ENCODE measurements at regions not wholly inside any gene's neighbourhood (a gene's known extent, or its start where the extent isn't known, plus 50 kb on each side); places are given as distances from the start of the nearest gene placed in this dataset.

- no peak for DNase-seq
Measured at GRCh38 chr11:115676768-115677167, 172.6 kb upstream of the CADM1 start.

GRCh38 chr11:115676206-115676605, 172.0 kb upstream of the CADM1 start:
- DNase-seq = no peak

DNA sequence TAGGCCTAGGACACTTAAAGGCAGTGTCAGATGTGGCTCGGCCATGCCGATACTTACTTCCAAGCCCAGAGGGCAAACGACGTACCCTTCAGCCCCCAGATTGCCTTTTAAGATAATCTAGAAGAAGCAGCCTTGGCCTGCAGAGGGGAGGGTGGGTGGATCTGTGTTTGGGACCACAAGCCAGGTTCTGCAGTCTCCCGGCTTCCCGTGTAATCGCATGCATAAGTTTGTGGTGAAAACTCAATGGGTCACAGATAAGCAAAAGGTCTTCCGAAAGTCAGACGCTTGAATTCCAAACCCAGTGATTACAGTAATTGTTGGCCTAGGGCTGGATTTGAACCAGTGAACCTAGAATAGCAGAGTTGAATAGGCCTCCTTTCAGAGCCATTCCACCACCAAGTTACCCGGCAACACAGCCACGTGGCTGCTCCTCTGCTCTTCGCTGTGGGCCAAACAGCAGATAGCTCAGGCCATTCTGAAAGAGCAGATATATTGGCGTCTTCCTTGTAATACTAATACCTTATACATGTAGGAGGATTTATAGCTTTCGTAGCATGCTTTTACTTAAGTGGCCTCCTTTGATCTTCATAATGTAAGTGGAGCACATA, 170.8 kb upstream of the CADM1 start:
- DNase-seq = no peak

GRCh38 chr11:115674176-115674936, 170.1 kb upstream of the CADM1 start:
- DNase-seq = no peak

GRCh38 chr11:115673720-115674119, 169.5 kb upstream of the CADM1 start:
- DNase-seq = no peak

- DNase-seq = peak in 3 of 4 experiments; percentile 19 to 33 (median 23)
Measured at GRCh38 chr11:115672999-115673411, 168.8 kb upstream of the CADM1 start.

GRCh38 chr11:115672412-115672811, 168.2 kb upstream of the CADM1 start:
- no peak for DNase-seq

- no peak for DNase-seq
Measured at GRCh38 chr11:115670538-115671205, 166.5 kb upstream of the CADM1 start.

DNA sequence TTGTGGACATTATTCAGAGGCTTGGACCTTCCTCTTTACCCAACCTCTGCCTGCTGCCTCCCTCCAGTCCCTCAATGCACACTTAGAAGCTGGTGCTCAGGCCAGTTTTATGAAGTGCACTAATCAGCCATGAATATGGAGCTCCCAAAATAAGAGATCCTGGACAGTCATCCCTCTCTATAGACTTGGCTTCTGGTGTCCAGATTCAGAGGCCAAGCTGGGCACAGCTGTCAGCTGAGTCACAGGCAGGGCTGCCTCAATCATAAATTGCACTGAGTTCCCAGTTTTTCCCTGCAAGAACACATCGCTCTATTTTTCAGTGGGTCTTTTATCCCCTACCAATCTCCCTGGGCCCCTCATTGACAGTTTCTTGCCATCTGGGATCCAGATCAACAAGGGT, 161.7 kb upstream of the CADM1 start:
- no peak for DNase-seq

DNA sequence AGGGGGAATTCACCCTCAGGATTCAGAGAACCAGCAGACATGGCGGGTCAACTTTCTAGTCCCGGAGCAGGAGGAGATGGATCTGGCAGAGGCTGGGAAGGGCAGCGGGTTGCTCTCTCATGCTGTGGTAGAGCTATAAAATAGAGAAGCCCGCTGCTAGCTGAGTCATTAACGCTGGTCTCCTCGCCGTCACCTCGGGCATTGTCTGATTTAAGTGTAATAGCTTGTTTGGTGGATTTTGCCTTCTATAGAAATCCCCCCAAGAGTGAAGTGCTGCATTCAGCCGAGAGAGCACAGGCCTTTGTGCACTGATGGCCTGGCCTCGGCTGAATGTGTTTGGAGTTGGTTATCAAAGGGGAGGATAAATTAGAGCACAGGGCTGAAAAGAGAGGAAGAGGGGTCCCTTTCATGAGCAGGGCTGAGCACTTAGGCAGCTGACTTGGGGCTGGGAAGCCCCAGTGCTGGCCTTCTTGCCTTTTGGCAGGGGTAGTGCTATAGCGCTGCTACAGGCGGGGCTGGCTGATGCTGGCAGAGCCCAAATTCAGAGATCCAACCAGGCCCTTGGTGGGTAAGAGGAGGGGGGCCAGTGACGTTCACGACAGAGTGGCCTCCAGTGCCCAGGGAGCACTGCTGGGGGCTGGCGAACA, 161.1 kb upstream of the CADM1 start:
- DNase-seq = peak in 1 of 4 experiments; percentile 12

DNA sequence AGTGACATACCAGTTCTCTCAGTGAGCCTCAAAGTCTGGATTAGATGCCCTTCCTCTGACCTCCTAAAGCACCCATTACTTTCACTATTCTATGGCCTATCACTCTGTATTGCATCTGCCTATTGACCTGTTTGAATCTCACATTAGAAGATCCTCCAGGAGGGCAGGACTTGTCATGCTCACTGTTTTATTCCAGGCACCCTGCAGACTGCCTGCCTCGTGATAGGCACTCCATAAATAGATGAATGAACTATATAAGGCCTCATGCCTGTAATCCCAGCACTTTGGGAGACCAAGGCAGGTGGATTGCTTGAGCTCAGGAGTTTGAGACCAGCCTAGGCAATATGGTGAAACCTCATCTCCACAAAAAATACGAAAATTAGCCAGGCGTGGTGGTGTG, 160.1 kb upstream of the CADM1 start:
- DNase-seq = no peak

DNA sequence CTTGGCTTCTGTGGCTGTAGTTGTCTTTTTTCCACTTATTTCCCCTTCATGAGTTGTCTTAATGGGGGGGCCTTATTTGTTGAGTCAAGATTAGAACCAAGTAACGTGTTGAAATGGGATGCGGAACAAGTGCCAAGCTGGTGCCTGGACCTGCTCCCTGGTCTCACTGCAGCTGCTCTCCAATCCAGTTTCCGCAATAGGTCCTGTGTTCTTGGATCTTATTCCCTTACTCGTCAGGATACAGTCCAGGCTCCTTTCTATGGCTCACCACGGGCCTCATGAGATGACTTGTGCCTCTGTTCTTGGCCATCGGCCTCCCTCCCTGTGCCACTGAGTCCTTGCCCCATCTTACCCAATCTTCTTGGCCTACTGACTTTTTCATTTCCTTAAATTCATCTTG, 159.6 kb upstream of the CADM1 start:
- DNase-seq = no peak

- DNase-seq = peak in 3 of 4 experiments; percentile 24 to 41 (median 37)
Measured at GRCh38 chr11:115660030-115660805, 156.0 kb upstream of the CADM1 start.

GRCh38 chr11:115659061-115659963, 155.1 kb upstream of the CADM1 start:
- DNase-seq = peak; percentile 50 to 84 (median 74)

DNA sequence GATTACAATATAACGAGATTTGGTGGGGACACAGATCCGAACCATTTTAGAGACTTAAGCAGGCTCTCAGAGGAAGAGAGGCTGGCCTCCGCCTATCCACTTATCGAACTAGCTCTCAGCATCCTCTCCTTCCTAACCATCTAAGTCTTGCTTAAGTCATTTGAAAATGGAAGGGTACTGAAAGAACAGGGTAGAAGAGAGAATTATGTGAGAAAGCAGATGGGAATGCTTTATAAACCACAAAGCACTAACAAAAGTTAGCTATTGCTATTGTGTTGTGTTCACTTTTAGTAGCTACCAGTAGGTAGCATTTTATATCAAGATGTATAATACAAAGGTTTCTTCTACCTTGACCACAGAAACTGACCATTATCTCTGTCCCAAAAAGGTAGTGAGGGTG, 153.4 kb upstream of the CADM1 start:
- DNase-seq = no peak

- no peak for DNase-seq
Measured at GRCh38 chr11:115656669-115657068, 152.5 kb upstream of the CADM1 start.

DNA sequence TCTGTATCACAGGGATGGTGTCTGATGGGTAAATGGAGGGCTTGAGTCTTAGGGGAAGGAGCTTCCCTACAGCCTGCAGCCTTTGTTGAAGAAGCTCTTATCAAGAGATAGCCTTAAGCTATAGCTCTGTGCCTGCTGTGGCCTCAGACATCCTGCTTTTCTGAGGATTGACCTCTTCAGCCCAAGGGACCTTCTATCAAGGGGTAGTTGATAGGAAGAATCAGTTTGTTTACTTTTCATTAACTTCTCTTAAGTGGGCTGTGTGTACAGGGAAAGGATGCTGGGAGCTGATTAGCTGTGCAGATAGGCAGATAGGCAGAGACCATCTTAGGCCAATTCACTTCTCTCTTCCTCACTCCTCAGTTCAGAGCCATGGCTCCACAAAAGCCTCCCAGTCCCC, 151.8 kb upstream of the CADM1 start:
- DNase-seq = no peak

DNA sequence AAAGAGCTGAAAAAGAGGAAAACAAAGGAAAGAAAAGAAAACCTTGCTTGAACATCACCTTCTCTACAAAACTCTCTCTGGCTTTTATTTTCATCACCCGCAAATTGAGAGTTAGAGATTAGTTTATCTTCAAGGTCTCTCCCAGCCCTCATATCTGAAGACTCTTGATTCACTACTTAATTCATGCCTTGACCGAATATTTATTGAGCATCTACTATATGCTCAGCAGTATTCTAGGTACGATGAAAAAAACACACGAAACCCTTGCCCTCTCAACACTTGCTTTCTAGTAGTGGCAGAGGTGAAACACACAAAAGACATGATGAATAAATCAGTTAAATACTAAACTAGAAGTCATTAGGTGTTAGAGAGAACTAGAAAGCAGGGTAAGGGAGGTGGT, 150.6 kb upstream of the CADM1 start:
- no peak for DNase-seq

- no peak for DNase-seq
Measured at GRCh38 chr11:115653926-115654325, 149.7 kb upstream of the CADM1 start.

- no peak for DNase-seq
Measured at GRCh38 chr11:115653076-115653475, 148.9 kb upstream of the CADM1 start.

- DNase-seq = peak; percentile 31 to 66 (median 58)
Measured at GRCh38 chr11:115652496-115652895, 148.3 kb upstream of the CADM1 start.

Measured in suppressor macrophage (primary cell).